CD4-positive, alpha-beta T cell treated with Interleukin-17A for 1 hour (primary cell): ENCODE measurements at regions not wholly inside any gene's neighbourhood (a gene's known extent, or its start where the extent isn't known, plus 50 kb on each side); places are given as distances from the start of the nearest gene placed in this dataset.
"Not testable (repeated sequence)": the region's sequence is repeated elsewhere in the genome, so short reads cannot be mapped to it uniquely, and the experiment has no call there.

Experiments
- DNase-seq: peaks from one replicate; pipeline ENCODE4 v3.0.0-alpha.2; 2020

DNA sequence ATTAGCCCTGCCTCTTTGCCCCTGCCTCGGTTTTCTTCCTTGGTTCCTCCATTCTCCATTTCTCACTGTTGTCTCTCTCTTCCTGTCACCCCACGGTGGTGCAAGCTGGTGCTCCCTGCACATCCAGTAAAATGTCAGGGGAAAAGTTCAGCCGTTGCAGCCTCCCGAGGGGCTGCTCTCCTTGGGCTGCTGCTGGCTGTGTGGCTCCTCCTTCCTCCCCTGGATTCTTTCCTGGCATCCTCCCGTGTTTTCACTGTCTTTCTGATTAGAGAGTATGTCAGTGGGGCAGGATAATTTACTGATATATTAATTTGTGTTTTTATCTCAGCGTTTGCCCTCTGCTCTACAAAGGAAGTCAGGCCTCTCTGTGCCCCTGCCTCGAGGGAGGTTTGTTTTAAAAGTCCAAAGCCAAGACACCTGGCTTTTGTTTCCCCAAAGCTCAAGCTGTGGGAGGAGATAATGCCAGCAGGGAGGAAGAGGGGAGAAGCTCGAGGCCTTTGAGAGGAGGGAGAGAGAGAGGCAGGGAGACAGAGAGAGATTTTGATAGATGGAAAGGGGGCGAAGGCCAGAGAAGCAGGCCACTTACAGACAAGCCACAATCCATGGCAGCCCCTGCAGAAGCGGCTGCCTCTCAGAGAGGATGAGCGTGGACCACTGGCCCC is 150.3 kb upstream of the NR2F2 start:
- DNase-seq = no peak

DNA sequence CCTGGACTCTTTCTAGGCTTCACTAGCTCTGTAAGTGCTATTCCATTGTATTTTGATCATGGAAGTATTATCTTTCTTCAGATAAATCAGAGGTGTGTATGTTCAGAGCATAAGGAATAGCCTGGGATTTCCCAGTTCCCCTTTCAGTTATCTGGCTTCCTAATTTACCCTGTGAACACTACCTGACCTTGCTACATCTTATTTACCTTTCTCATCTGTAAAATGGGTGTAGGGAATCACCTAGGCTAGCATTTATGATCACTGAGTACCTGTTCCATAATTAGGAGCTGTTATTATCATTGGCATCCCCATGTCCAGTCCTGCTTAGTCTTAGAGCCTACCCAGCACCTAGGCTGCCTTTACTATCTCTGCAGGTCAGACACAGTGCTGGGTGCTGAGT is 149.3 kb upstream of the NR2F2 start:
- DNase-seq = no peak

GRCh38 chr15:96181873-96182301 is 148.6 kb upstream of the NR2F2 start:
- DNase-seq = no peak

- no peak for DNase-seq
These were observed 147.6 kb upstream of the NR2F2 start for GRCh38 chr15:96182736-96183513.

DNA sequence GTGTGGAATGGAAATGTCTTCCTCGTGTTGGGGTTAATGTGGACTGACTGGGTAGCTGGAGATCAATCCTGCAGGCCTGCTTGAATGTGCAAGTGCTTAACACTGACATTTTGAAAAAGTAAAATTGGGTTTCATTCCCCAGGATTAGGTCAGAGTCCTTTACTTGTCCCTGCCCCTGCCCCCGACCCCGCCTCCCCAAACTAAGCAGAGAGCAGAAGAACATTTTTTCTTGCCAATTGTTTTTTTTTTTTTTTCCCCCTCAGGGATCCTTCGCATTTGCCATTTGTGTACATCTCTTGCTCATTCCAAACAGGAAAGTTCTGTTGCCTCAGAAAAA is 147.0 kb upstream of the NR2F2 start:
- no peak for DNase-seq

GRCh38 chr15:96183867-96184266 is 146.6 kb upstream of the NR2F2 start:
- no peak for DNase-seq

- DNase-seq = no peak
These were observed 146.2 kb upstream of the NR2F2 start for GRCh38 chr15:96184297-96184696.

DNA sequence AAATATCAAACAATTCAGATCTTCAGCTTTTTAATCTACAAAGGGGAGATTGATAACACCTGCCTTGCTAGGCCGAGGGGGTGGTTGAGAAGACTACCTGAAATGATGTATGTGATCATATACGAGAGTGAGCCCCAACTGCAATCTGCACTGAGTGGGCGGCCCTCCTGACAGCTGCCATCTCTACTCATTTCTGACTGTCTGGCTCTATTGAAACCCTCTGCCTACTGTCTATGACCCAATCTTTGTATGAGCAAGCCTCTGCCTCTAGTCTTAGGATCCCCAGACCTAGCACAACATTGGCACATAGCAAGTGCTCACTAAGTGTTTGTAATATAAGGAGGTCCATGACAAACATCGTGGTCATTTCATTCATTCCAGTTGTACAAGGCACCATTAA is 144.4 kb upstream of the NR2F2 start:
- DNase-seq = no peak

DNA sequence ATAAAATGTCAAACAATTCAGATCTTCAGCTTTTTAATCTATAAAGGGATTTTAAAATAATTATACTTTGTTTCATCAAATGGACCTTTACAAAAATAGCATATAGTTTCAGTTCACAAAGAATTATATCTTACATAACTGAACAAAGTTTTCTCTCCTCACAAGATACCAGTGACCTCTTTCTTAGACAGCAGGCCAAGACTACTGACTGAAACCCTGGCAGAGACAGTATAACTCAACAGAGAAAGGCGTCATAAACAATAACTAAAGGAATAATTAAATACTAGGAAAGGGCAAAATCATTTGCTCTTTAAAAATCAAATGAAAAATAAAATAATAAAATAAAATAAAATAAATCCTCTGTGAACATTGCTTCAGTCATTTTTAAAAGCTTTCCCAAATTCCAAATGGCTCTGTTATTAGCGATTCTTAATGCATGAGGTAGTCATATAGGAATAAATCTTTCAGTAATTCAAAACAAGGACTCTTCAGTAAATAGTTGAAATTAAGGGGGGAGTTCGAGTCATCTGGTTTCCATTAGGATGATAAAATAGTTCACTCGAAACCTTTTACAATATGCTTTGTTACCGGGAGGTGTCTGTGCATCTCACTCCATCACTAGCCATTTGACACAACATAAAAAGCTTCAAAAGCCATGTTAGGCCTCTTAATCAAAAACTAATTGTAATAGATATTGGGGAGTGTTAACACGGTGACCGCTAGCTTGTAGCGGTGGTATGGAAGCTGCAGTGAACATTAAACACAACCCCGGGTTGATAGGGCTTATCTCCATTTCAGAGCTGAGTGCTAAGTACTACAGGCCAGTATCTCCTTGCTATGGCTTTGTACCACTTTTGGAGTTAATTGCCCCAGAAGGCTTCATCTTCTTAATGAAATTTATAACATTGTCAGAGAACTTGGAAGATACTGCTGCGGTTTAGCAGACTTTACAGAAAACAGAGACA is 142.9 kb upstream of the NR2F2 start:
- no peak for DNase-seq

DNA sequence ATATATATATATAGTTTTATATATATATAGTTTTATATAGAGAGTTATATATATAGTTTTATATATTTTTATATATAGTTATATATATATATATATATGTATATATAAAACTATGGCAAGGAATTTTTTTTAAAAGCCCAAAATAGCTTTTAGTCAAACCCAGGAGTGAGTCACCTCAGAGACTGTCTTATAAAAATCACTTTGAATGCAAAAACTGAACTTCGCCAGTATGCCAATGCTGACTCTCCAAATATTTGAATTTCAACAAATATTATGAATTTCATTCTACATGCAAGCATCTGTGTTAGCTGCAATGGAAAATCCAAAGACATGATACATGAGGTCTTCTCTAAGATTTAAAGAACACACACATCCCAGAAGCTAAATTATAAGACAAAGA is 132.8 kb upstream of the NR2F2 start:
- DNase-seq = no peak

DNA sequence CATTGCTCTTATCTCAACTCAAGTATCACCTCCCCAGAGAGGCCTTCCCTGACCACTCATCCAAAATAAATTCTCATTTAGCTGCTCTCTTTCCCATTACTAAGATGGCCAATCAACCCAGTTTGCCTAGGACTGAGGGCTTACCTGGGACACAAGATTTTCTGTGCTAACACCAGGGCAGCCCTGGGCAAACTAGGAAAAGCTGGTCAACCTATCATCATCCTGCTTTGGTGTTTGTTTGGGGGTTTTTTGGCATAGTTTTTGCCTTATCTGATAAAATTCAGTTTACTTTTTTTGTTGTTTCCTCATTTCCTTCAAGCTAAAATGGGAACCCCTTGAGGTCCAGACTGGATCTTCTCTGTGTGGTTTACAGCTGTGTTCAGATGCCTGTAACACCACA is 131.4 kb upstream of the NR2F2 start:
- DNase-seq = no peak

DNA sequence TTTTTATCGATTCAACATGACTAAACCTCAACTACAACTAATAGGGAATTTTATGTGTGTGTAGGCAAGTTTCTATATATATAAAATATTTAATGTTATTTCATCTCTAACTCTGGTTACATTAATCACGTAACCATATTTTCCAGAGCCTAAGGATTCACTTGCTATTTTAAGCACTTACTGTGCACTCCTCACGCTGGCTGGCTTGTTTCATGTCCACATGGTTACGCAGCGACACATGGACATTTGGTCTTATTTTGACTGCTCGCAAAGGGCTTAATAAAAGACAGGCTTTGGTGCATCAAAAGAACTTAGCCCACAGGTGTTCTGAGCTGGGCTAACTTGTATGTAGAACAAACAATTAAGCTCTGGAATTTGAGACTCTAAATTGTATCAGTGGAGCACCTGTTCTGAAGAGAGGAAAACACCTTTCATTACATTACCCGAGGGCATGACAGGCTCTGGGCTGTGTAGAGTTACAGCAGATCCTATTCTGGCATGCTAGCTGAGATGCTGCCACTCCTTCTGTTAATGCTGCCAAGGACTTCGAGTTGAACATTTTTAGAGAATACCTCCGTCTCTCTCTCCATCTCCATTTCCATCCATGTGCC is 130.0 kb upstream of the NR2F2 start:
- no peak for DNase-seq

GRCh38 chr15:96201696-96202095 is 128.8 kb upstream of the NR2F2 start:
- DNase-seq = no peak

- DNase-seq = not testable (repeated sequence)
These were observed 124.9 kb upstream of the NR2F2 start for GRCh38 chr15:96205588-96205987.

DNA sequence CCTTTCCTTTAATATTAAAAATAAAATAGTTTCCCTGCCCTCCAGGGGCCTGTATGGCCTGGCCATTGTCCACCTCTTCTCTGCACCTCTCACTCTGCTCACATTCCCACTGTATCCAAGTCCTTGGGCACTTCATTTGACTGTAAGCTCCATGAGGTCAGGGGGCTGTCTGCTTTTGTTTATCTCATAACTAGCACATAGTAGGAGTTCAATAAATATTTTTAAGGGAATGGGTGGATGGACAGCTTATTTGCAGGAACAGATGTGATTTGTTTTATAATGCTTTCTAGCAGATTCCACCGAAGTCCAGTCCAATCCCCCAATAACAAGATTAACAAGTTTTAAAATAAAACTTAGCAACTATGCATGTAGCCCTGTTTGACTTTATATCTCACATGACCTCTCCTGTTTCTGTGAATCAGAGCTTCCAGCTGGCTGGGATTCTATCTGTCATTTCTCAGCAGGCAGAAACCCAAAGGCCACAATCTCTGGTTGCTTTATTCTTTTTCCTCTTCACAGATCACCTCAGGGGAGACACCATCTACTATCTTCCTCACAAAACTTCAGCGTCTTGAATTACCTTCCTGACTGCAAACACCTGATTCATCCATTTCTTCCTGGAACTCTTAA is 123.0 kb upstream of the NR2F2 start:
- DNase-seq = no peak

DNA sequence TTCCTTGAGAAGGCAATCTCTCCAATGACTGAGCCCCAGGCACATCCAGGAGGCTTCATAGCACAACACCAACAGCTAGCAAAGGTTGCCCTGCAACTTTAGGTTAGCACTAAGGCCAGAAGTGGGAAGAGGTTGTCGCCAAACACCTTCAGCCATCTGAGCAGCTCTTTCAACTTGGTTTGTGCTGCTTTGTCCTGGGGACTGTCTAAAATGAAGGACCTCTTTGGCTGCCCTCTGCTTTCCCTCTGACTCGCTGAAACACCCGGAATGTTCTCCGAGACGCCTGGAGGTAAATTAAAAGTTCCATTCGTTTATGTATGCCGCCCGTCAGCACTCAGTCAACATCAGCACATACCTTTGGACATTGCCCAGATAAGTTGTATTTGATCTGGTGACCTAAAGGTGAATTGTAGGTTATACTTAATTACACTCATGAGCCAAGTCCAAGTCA is 121.2 kb upstream of the NR2F2 start:
- DNase-seq = no peak

DNA sequence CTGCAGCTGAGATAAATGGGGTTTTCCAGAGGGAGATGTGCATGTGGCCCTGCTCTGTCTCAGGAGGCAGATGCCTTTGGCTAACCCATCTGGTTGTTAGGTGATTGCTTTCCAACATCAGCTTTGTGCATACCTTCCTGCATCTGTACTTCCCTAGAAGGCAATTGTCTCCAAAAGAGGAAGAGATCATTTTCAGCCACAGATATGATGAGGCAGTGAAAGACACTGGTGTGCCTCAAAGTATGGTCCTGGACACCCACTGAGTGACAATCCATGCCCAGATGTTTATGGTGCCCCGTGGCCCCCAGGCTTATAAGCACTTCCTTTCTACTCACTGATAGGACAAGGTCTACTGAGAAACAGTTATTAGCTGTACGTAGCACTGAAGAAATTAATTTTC is 117.5 kb upstream of the NR2F2 start:
- DNase-seq = no peak

- DNase-seq = no peak
These were observed 116.6 kb upstream of the NR2F2 start for GRCh38 chr15:96213896-96214295.

DNA sequence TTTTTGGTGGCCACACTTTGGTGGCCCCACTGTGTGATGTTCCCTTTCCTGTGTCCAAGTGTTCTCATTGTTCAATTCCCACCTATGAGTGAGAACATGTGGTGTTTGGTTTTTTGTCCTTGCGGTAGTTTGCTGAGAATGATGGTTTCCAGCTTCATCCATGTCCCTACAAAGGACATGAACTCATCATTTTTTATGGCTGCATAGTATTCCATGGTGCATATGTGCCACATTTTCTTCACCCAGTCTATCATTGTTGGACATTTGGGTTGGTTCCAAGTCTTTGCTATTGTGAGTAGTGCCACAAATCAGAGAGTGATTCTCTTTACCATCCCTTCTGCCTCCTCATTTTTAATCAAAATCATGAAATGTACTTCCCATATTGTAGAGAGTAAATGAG is 114.0 kb upstream of the NR2F2 start:
- DNase-seq = not testable (repeated sequence)

DNA sequence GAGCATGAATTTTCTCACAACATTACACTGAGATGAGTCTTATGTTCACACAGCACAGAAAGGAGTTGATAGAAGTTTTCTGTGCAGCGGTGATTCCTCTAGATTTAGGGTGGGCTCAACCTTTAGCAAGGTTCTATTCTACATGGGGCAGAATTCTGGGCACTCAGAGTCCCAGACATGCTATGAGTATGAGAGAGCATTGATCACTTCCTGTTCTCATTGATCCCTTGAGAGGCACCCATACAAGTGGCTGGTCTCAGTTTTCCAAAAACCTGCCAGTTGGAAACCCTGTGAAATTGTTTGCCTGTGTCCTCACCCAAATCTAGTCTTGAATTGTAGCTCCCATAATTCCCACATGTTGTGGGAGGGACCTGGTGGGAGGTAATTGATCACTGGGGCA is 112.5 kb upstream of the NR2F2 start:
- DNase-seq = no peak

DNA sequence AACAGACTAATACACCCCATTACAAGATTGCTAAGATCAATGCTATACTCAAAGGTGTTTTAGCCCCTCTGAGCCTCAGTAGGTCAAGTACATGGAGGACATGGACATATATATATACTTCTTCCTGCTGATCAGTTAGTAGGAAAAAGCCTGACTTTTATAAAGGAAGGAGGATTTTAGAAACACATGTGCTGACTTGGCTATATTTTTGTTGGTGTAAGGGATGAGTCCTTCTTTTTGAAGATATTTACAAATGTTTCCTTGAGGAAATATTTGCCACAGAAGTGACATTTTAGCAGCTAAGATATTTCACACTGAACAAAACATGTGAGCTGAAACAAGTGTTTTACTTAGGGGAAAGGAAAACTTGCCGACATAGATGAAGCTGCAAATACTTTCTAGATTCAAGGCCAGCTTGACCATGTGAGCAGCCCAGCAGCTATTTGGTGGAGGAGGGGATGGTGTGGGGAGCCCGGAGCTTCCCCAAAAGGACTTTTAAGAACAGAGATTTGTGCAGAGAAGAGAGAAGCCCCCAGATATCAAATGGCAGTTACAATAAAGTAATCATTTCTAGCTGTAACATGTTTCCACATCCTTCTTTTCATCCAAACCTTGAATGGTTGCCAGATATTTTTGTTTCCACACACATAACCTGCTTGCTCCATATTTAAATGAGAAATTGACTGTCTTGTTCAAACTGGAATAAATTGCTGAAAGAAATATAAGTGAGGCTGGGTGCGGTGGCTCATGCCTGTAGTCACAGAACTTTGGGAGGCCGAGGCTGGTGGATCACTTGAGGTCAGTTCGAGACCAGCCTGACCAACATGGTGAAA is 111.7 kb upstream of the NR2F2 start:
- DNase-seq = no peak

DNA sequence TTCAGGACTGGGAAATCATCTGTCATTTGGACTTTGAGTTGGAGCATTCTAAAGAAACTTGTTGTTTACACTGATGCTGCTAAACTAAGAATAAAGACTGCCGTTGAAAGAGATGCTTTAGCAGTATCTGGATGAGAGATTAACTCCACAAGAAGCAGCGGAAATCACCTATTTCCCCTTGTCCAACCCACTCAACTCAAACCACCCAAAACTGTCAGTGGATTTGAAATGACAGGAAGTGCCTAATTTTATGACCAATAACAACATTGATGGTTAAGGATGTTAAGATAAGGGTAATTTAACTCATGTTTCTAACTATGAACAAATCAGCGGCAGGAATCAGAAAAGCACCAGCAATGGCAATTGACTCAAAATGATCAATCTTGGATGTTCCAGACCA is 110.8 kb upstream of the NR2F2 start:
- DNase-seq = no peak
